ENCODE measurements at regions not wholly inside any gene's neighbourhood (a gene's known extent, or its start where the extent isn't known, plus 50 kb on each side); places are given as distances from the start of the nearest gene placed in this dataset.
"Not testable (repeated sequence)": the region's sequence is repeated elsewhere in the genome, so short reads cannot be mapped to it uniquely, and the experiment has no call there.

DNA sequence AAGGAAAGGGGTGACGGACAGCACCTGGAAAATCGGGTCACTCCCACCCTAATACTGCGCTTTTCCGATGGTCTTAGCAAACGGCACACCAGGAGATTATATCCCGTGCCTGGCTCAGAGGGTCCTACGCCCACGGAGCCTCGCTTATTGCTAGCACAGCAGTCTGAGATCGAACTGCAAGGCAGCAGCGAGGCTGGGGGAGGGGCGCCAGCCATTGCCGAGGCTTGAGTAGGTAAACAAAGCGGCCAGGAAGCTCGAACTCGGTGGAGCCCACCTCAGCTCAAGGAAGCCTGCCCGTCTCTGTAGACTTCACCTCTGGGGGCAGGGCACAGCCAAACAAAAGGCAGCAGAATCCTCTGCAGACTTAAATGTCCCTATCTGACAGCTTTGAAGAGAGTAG is 91.5 kb upstream of the MBIP start:
- DNase-seq (ENCODE audit: low spot score) = not testable (repeated sequence)

DNA sequence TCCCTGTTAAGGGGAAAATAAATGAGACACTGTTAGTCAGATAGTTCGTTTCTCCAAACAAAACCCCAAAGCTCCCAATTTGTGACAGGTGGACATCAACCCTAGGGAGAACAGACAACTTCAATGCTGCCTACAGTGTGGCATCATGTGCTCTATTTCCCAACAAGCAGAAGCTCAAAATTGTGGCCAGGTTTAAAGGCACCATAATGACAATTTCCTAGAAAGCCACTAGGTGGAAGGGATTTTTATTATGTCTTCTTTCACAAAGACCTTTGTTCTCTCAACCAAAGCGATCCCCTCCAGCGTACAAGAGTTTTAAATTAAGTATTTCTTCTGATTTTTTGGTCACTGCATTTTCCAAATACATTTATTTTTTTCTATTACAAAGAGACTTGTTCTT is 88.0 kb upstream of the MBIP start:
- DNase-seq (ENCODE audit: low spot score) = no peak

DNA sequence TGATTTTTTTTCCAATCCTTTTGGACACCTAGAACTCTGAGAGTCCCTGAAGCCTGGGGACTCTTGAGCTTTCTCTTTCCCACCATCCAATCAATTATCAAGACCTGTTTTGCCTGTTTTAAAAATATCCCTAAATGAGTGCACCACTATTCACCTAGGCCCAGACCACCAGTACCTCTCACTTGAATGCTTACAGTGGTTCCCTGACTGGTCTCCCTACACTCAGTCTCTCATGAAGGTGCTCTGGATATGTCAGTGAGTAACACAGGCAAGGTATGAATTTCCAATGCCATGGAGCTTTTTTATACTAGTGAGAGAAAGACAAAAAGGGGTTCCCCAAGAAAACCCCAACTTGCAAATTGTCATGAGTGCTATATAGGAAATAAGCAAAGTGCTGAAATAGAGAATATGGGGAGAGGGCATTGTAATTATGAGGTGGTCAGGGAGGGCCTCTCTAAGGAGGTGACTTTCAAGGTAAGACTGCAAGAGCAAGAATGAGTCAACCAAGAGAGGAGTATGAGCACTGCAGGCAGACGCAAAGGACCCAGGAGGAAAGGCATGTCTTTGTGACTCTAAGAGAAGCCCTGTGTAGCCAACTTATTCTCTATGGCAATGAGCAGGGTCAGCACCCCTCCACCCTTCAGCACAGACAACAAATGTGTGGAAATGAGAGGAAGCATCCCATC is 85.3 kb upstream of the MBIP start:
- DNase-seq (ENCODE audit: low spot score) = no peak

DNA sequence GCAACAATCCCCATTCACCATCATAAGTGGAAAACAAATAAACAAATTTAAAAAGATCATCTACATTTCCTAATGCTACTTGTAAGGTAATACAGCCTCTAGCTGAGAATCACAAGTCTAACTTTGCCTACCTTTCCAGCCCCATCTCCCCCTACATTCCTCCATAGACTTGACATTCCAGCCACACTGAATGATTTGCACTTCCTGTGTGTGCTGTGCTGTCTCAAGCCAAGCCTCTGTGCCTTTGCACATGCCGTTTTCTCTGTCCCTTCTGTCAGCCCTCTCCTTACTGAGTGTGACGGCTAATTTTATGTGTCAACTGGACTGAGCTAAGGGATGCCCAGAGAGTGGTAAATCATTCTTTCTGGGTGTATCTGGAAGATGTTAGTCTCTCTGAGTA is 82.4 kb upstream of the MBIP start:
- DNase-seq (ENCODE audit: low spot score) = no peak

DNA sequence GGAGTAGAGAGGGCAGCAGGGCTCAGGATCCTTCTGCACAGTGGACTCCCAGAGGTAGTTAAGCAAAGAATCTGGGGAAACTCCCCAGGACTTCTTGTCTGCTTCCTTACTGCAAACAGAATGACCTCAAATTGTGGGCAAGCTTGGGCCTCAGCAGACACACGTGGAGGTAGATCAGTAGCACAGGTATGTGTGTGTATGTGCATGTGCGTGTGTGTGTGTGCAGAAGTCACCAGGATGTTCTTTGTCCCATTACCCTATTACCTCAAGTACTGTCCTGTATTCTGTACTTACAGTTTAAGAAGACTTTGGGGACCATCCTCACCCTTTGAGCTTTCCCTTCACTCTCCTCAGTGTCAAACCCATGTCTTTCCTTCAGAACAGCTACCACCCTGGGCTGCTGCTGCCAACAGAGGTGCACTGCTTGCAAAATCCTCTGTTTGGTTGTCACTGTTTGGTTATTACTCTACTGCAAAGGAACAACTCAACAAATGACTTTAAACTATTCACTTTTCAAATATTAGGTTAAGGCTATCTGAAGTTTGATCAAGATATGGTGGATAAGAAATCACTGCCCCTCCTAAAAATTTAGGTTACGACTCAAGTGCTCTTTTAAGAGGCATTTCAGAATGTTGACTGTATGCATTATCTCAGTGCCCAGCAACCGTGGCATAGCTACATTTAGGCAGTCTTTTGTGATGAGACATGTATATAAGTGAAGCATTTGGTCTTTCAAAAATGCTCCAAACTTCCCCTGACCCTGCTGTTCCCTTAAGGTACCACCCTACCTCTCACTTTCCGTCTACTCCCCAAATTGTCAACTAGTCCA is 78.2 kb upstream of the MBIP start:
- no peak for DNase-seq (ENCODE audit: low spot score)

DNA sequence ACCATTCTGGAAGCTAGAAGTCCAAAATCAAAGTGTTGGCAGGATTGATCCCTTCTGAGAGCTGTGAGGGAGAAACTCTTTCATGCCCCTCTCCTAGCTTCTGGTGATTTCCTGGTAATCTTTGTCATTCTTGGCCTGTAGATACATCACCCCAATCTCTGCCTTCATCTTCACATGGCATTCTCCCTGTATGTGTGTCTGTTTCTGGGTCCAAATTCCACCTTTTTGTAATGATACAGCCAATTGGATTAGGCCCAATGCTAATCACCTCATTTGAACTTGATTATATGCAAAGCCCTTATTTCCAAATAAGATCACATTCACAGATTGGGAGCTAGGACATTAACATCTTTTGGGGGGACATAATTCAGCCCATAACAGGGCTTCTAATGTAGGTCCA is 76.9 kb upstream of the MBIP start:
- no peak for DNase-seq (ENCODE audit: low spot score)

DNA sequence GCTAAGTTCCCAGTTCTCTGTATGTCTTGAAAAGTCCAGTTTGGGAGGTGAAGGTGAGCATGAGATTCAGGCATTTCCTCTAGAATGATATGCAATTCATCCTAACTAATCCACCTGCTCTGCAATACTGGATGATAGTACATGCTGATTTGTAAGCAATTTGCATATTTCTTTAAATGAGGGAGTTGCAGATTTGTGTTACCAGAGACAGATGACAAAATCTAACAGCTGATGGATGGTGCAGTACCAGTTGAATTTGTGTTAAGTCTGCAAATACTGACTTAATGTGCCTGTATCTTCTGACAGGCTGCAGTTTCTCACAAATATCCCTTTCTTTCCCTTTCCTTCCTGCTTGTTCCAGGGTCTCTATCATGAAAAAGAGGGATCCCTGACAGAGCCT is 76.4 kb upstream of the MBIP start:
- no peak for DNase-seq (ENCODE audit: low spot score)

DNA sequence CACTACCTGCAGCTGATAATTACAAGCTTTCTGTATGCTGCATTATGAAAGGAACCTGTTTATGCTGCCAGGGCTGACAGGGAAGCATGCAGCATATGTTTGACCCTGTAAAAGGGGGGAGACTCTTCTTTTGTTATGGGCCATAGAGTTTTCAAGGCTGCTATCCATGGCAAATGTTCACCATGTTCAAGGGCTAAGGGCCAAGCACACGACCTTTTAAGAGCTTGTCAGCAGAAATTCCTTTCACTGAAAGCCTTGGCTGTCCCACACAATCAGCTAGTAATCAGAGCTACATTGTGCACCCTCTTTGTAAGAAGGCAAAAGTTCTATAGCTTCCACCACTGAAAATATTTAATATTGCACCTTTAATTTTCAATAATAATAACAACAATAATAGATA is 74.2 kb upstream of the MBIP start:
- DNase-seq (ENCODE audit: low spot score) = no peak

DNA sequence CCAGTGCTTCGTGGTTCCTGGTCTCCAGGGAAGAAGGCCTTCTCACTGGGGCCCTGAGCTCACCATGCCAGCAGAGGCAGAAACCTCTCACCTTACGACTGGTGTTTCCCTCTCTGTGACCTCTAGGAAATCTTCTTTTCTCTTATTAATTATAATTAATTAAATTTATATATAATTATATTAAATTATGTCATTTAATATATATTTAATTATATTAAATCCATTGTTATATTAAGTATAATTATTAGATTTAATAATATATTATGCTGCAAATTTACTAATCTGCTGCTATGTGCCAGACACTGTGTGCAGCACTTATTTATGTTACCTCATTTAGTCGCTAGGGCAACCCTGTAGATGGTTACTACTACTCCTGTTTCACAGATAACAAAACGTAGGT is 70.3 kb upstream of the MBIP start:
- DNase-seq (ENCODE audit: low spot score) = no peak

DNA sequence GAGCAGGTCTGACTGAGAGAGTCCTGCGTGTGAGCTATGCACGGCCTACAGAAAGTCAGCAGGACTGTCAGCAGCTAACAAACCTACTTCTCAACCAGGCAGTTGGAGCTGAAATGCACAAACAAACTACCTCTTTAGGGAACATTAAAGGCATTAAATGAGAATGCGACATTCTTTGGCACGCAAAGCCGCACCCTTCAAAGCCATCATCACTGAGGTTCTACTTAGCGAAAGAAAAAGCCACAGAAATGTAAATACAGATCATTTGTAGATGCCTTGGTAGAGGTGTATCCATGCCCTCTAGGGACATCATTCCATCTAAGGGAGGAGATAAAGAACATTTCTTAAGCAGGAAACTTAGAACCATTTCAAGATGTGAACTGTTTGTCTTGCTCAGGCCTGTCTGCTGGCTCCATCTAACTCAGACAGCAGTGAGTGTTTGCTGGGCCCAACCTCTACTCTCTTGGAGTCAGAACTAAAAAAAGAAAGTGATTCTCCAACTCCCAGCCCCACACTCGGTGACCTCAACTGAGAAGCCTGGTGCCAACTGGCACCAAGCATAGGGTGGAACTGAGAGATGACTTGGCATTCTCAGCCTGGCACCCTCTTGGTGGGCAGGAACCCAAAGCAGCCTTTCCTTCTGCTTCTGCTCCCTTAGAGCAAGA is 63.5 kb upstream of the MBIP start:
- no peak for DNase-seq (ENCODE audit: low spot score)

DNA sequence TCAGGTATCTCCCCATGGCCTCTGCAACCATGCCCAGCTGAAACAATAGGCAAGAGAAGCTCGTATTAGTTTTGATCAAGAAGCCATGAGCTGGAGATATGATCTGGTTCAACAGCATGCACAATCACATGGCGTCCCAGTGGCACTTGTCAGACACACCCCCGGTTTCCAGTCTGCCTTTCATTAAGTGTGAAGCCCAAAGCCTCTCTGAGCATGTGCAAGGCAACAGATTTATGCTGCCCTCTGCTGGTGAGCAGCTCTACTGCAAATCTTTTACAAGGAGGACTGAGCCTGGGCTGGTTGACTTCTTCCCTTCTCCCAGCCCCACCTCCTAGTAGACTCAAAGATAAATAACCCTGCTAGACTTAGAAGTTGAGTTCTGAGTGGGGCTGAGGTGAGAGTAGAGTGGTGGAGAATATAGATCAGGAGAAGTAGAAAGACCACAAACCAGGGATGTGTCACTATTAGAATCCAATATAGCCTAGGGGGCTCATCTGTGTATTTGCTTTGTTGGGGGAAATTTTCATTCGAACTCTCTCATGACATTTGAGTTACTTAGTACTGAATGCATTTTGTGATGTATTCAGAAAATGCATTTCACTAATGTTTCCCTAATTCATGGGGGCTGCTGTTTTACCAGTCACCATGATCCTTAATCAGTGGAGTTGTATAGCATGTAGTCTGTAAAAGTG is 53.7 kb upstream of the MBIP start:
- peak; percentile 76 for DNase-seq (ENCODE audit: low spot score)

Measured in kidney capillary endothelial cell (primary cell).